GDM1 (cell line): ENCODE measurements at regions not wholly inside any gene's neighbourhood (a gene's known extent, or its start where the extent isn't known, plus 50 kb on each side); places are given as distances from the start of the nearest gene placed in this dataset.

Source experiments
- DNase-seq: peaks from one replicate; lab custom pipeline; 2025; lab: John Stamatoyannopoulos, UW

- DNase-seq: no peak
These were observed 327.7 kb downstream of the CDC5L start for GRCh38 chr6:44715188-44715587.

GRCh38 chr6:44715925-44716324, 328.4 kb downstream of the CDC5L start:
- no peak for DNase-seq

GRCh38 chr6:44717431-44717830, 329.9 kb downstream of the CDC5L start:
- DNase-seq: no peak

- DNase-seq: no peak
These were observed 334.6 kb downstream of the CDC5L start for GRCh38 chr6:44721954-44722578.

GRCh38 chr6:44722736-44723135, 335.2 kb downstream of the CDC5L start:
- DNase-seq: no peak

- no peak for DNase-seq
These were observed 336.1 kb downstream of the CDC5L start for GRCh38 chr6:44723439-44724197.

GRCh38 chr6:44725070-44725469, 337.6 kb downstream of the CDC5L start:
- no peak for DNase-seq

- DNase-seq: no peak
These were observed 340.4 kb downstream of the CDC5L start for GRCh38 chr6:44727651-44728630.

GRCh38 chr6:44730771-44731391, 343.4 kb downstream of the CDC5L start:
- DNase-seq: no peak

- DNase-seq: no peak
These were observed 344.1 kb downstream of the CDC5L start for GRCh38 chr6:44731485-44732095.

GRCh38 chr6:44732243-44732642, 344.7 kb downstream of the CDC5L start:
- no peak for DNase-seq

GRCh38 chr6:44733126-44733525, 345.6 kb downstream of the CDC5L start:
- no peak for DNase-seq

- DNase-seq: no peak
These were observed 346.4 kb downstream of the CDC5L start for GRCh38 chr6:44733868-44734267.

- no peak for DNase-seq
These were observed 347.6 kb downstream of the CDC5L start for GRCh38 chr6:44734886-44735629.

- no peak for DNase-seq
These were observed 348.1 kb downstream of the CDC5L start for GRCh38 chr6:44735630-44735963.

- DNase-seq: no peak
These were observed 349.8 kb downstream of the CDC5L start for GRCh38 chr6:44737341-44737740.

GRCh38 chr6:44737829-44738528, 350.5 kb downstream of the CDC5L start:
- DNase-seq: no peak

- DNase-seq: no peak
These were observed 351.2 kb downstream of the CDC5L start for GRCh38 chr6:44738601-44739146.

GRCh38 chr6:44739181-44739580, 351.7 kb downstream of the CDC5L start:
- no peak for DNase-seq

GRCh38 chr6:44740566-44741120, 353.1 kb downstream of the CDC5L start:
- no peak for DNase-seq
